Medulla oblongata (tissue), 1 donor: ENCODE measurements at regions not wholly inside any gene's neighbourhood (a gene's known extent, or its start where the extent isn't known, plus 50 kb on each side); places are given as distances from the start of the nearest gene placed in this dataset.
A peak's percentile ranks its signal among the peaks of the same experiment; 100 is the strongest.

Experiments used
- DNase-seq: peaks from one replicate; pipeline ENCODE4 v3.0.0-alpha.2; 2015; ENCODE audit errors: extremely low spot score

DNA sequence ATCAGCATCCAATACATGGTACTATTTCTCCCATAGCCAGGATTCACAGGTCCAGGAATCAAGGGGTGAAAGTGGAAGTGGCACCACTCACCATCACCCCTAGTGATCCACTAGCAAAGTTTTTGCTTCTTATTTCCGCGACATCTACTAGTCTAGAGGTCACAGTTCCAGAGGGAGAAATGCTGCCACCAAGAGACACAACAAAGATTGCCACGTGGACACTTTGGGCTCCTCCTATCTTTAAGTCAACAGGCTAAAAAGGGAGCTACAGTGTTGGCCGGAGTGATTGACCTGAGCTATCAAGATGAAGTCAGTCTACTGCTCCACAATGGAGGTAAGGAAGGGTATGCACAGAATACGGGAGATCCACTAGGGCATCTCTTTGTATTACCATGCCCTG, 178.2 kb downstream of the AKR1D1 start:
- no peak for DNase-seq

- peak; percentile 9 for DNase-seq
Observed at GRCh38 chr7:138257459-138258196, 181.4 kb downstream of the AKR1D1 start.

DNA sequence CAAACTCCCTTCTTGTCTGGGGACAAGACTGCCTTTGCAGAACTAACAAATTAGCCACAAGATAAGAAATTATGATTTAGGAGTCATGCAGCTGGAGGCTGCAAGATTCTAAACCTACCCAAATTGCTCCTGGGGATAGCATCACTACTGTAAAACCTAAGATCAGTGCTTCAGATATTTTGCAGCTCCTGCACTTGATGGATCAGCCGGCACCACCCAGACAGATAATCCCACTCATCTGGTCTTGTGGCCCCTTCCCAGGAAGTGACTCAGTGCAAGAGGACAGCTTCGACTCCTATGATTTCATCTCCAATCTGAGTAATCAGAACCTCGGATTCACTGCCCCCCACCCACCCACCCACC, 181.9 kb downstream of the AKR1D1 start:
- DNase-seq: no peak

DNA sequence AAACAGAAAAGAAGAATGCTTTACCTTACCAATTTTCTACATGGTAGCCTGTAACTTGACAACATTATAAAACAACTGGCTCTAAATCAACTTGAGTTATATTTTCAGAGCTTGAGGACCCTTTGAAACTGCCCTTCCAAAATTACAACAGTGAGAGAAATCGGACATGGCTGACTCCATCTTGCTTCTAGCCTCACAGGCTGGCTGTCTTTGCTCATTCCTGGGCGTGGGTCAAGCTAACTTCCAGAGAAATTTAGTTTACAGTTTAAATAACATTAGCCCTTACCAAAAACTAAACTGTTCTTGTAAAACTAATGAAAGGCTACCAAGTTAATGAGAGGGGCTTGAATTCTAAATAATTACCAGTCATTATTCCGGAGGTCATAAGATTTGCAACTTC, 183.4 kb downstream of the AKR1D1 start:
- DNase-seq: no peak

DNA sequence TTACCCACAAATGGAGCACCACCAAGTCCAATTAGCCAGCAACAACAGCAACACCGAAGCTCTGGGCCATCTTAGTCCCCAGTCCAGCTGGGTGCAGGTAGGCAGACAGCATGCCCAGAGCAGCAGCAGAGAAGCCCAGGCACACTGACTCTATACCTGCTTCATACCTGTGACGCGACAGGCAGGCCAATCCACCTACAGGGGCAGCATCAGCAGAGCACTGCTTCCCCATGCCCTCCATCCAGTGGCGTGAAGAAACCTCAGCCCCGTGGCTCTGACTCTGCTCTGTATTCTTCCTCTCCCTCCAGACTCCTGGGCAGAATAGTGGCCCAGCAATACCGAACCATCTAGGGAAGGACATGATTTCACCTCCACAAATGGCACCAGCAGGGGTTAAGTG, 191.7 kb downstream of the AKR1D1 start:
- DNase-seq: no peak

DNA sequence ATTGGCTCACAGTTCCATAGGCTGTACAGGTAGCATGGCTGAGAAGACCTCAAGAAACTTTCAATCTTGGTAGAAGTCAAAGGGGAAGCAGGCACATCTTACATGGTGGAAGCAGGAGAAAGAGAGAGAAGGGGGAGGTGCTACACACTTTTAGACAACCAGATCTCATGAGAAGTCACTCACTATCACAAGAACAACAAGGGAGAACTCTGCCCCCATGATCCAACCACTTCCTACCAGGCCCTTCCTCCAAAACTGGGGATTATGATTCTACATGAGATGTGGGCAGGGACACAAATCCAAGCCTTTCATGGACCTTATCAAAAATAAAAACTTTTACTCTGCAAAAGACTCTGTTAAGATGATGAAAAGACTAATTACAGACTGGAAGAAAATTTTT, 183.2 kb upstream of the TRIM24 start:
- no peak for DNase-seq

- DNase-seq: no peak
Observed at GRCh38 chr7:138278601-138279000, 181.5 kb upstream of the TRIM24 start.

- DNase-seq: no peak
Observed at GRCh38 chr7:138282997-138283396, 177.1 kb upstream of the TRIM24 start.

DNA sequence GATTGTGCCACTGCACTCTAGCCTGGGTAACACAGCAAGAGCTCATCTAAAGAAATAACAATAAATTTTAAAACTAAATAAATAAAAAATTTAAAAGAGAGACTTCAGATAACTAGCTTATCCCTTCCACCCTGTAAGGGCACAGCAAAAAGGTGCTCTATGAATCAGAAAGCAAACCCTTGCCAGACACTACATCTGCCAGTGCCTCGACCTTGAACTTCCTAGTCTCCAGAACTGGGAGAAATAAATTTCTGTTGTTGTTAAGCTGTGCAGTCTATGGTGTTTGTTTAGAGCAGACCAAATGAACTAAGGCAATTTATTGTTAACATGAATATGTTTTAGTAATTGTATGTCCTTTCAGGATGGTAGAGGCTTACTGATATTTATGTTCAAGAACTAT, 174.9 kb upstream of the TRIM24 start:
- DNase-seq: no peak

GRCh38 chr7:138286846-138287245, 173.2 kb upstream of the TRIM24 start:
- no peak for DNase-seq

- no peak for DNase-seq
Observed at GRCh38 chr7:138287549-138287948, 172.5 kb upstream of the TRIM24 start.

DNA sequence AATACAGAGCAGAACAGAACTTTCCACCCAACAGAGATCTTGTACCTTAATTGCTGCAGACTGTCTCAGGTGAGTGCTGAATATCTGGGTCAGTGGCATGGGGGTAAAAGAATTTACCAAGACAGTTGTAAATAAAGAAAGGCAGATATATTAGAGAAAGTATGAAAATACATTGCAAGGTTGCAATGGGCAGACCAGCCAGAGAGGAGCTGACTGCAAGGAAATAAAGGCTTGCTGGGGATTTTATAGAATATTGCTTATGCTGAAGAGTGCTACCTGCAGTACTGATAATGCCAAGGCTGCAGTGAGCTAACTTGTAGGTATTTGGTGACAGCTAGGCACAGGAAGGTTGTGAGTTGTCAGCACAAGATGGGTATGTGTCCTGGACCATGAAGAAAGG, 171.0 kb upstream of the TRIM24 start:
- no peak for DNase-seq

DNA sequence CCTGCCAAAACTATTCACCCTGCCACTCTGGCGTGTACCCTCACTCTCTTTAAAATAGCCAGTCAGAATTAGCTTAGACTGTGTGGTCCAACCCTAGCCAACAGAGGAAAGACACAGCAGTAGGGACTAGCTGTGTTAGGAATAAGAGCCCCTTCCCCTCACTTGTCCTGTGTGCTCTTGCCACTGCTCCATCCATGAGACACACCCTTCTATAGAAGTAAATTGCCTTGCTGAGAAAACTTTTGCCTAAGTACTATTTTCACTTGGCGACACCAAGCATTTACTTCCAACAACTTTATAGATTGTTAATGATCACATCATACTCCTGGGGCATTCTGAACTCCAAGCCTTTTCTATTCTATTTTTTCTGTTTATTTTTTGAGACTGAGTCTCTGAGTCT, 170.2 kb upstream of the TRIM24 start:
- DNase-seq: no peak

DNA sequence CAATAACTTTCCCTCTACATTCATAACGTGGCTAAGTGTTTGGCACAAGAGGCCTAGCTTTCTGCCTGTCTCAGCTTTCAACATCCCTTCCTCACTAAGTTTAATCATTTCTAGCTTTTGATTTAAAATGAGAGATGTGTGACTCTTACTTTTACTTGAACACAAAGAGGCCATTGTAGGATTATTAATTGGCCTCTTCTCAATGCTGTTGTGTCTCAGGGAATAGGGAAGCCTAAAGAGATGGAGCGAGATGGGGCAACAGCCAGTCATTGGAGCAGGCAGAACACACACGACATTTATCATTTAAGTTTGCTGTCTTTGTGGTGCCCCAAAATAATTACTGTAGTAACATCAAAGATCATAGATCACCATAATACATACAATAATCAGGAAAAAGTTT, 167.1 kb upstream of the TRIM24 start:
- DNase-seq: no peak

GRCh38 chr7:138295049-138295637, 164.9 kb upstream of the TRIM24 start:
- no peak for DNase-seq

GRCh38 chr7:138297526-138297925, 162.5 kb upstream of the TRIM24 start:
- no peak for DNase-seq

DNA sequence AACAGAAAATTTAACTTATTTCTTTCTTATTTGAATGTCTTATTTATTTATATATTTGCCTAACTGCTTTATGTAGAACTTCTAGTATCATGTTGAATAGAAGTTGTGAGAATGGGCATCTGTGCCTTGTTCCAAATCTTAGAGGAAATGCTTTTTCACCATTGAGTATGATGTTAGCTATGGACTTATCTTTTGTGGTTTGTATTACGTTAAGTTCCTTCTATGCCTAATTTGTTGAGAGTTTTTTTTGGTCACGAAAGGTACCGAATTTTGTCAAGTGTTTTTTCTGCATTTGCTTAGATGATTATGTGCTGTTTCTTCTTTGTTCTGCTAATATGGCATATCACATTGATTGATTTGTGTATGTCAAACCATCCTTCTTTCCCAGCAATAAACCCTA, 161.0 kb upstream of the TRIM24 start:
- no peak for DNase-seq

DNA sequence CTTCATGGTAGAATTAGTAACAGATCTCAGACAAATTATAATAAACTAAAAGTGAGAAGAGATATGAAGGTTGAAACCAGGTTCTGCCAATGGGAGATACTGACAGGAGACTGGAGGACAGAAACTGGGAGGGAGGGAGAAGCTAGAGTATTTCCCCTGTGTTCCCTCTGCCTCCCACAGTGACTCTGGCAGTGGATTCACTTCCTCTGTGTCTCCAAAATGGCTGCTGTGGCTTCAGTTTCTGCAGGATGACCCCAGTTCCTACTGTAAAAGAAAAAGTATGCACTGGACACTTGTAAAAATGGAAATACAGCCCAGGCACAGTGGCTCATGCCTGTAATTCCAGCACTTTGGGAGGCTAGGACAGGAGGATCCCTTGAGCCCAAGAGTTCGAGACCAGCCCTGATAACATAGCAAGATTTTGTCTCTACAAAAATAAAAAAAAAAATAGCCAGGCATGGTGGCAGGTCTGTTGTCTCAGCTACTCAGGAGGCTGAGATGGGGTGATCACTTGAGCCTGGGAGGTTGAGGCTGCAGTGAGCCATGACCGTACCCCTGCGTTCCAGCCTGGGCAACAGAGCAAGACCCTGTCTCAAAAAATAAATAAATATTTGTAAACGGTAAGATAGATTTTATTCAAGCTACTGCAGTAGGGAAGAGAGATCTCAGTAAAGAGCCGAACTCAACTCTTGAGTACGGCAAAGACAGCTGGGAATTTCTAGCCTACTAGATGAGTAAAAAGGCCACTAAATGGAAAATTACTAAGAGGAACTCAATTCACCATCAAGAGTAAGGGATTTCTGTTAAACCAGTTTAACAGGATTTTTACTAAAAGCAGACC, 156.6 kb upstream of the TRIM24 start:
- no peak for DNase-seq

DNA sequence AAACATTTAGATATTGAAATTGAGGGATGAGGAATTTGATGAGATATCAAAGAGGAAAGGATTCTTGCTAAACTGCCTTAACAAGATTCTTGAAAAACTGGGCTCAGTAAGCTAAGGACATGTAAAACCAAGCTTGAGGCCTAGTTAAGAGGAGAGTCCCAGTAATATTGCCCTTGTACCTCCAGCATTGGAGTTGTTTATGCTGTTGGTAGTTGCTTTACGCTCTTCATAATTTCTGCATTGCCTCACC, 156.1 kb upstream of the TRIM24 start:
- DNase-seq: no peak

DNA sequence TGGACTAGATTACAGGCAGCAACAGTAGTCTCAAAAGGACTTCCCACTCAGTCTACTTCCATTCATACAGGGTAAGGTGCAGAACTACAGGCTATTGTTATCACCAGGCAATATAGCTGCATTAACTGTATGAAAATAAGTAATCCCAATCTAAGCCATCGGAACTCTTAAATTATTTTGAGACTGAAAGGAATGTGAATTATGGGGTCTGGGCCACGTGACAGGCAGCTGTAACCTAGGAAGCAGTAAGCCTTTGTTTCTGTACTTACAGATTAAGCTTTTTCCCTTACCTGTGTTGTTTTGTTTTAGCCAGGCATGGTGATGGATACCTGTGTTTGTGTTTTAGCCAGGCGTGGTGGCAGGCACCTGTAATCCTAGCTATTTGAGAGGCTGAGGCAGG, 152.4 kb upstream of the TRIM24 start:
- no peak for DNase-seq

- no peak for DNase-seq
Observed at GRCh38 chr7:138308136-138308535, 151.9 kb upstream of the TRIM24 start.

DNA sequence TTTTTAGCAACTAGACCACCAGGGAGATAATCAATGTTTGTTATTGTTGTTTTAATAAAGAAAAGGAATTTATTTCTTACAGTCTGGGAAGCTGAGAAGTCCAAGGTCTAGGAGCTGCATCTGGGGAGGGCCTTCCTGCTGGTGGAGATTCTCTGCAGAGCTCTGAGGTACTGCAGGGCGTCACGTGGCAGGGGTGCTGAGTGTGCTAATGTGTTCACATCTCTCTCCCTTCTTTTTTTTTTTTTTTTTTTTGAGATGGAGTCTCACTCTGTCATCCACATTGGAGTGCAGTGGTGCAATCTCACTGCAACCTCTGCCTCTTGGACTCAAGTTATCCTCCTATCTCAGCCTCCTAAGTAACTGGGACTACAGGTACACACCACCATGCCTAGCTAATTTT, 150.9 kb upstream of the TRIM24 start:
- DNase-seq: no peak

DNA sequence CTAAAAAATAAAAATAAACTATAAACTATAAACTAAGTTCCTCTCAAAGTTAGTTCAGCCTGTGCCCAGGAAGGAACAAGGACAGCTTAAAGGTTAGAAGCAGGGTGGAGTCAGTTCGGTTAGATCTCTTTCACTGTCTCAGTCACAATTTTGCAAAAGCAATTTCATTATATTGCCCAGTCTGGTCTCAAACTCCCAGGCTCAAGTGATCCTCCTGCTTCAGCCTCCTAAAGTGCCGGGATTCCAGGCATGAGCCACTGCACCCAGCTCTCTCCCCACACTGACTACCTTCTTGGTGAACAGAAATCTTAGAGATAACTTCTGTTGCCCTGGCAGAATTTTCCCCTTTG, 146.3 kb upstream of the TRIM24 start:
- no peak for DNase-seq
